Adipocyte (in vitro differentiated cells): ENCODE measurements at regions not wholly inside any gene's neighbourhood (a gene's known extent, or its start where the extent isn't known, plus 50 kb on each side); places are given as distances from the start of the nearest gene placed in this dataset.
A peak's percentile ranks its signal among the peaks of the same experiment; 100 is the strongest.

Experiments used
- DNase-seq: peaks from one replicate; pipeline ENCODE4 v3.0.0-alpha.2; 2015; ENCODE audit warnings: low read depth
- H3K27me3 ChIP-seq: replicated peaks from 2 replicates; pipeline ENCODE4 v1.7.0; 2013; ENCODE audit warnings: mild to moderate bottlenecking, low read length, moderate library complexity; ENCODE audit not compliant: control insufficient read depth, insufficient read depth
- H3K36me3 ChIP-seq: 2 replicates; pipeline ENCODE4 v1.7.0; 2013; ENCODE audit warnings: low read length, mild to moderate bottlenecking, moderate library complexity; ENCODE audit not compliant: control insufficient read depth, insufficient read depth, severe bottlenecking
- H3K4me1 ChIP-seq: 2 replicates; pipeline ENCODE4 v1.7.0; 2013; ENCODE audit warnings: mild to moderate bottlenecking, low read length, moderate library complexity; ENCODE audit not compliant: control insufficient read depth, insufficient read depth
- H3K4me3 ChIP-seq: 2 replicates; pipeline ENCODE4 v1.7.0; 2013; ENCODE audit warnings: mild to moderate bottlenecking, low read length, moderate library complexity
- H3K9ac ChIP-seq: 2 replicates; pipeline ENCODE4 v1.7.0; 2013; ENCODE audit warnings: mild to moderate bottlenecking, low read length, moderate library complexity
- H3K9me3 ChIP-seq: 2 replicates; pipeline ENCODE4 v1.7.0; 2013; ENCODE audit warnings: mild to moderate bottlenecking, low read length, moderate library complexity; ENCODE audit not compliant: control insufficient read depth

DNA sequence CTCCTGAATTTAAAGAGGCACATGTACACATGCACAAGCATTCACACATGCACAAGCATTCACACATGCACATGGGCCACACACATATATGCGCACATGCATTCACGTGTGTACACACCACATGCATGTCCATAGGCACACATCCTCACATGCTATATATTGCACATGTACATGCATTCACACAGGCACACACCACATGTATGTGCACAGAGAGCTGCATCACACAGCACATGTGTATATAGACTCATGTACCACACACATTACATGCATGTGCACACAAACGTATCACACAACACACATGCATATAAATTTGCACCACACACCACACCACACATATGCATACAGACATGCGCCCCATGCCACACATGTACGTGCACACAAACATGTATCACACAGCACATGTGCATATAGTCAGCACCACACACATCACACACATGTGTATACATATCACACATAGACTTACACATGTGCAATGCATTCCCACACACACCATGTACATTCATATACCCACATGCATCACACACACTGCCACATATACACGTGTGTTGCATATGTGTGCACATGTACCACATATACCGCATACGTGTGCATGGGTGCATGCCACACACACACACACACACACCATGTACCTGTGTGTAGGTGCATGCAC lies 54.6 kb upstream of the COL18A1 start:
- no peak overlapping the region for H3K4me3 ChIP-seq
- no peak for DNase-seq
- H3K9me3 ChIP-seq = no peaks in the 10 kb centered on the region
- H3K36me3 ChIP-seq = no peaks in the 10 kb centered on the region
- H3K4me1 ChIP-seq = peaks cover 15% of the 10 kb centered on the region
- peaks cover 6% of the 10 kb centered on the region for H3K27me3 ChIP-seq
- H3K9ac ChIP-seq = peak overlapping the region; percentile 5

- no peak overlapping the region for H3K4me3 ChIP-seq
- H3K4me1 ChIP-seq = peaks cover 15% of the 10 kb centered on the region
- DNase-seq = no peak
- H3K9me3 ChIP-seq = no peaks in the 10 kb centered on the region
- H3K9ac ChIP-seq = no peak overlapping the region
- H3K36me3 ChIP-seq = no peaks in the 10 kb centered on the region
- peaks cover 6% of the 10 kb centered on the region for H3K27me3 ChIP-seq
These were observed 53.9 kb upstream of the COL18A1 start for GRCh38 chr21:45351061-45351460.

DNA sequence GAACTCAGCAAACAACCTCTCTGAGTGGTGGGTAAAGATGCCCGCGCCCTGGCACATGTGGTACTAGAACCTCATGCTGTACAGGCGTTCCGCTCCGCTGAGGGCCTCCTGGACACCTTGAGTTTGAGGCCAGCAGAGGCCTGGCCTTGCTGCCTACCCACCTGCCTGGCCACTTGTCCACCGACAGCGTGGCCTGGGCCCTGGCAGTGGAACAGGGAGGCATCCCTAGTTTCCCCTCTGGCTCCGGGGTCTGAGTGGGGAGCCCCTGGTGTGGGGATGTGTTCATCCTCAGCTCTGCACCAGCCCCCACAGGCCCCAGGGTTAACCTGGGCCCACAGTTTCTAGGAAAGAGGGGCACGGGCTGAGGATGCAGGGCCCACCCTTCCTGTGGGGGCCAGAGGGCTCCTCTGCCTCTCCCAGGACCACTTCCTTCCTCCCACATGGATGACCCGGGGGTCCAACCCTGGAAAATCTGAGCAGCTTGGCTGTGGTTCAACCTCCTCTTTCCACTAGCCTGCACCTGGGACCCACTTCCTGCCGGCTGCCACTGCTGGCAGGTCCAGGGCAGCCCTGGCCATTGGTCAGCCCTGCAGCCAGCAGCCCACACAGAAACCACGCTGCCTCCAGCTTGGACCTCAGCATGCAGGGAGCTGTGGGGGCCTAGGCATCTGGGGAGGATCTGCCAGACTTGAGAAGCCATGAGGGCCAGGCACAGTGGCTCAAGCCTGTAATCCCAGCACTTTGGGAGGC lies 53.3 kb upstream of the COL18A1 start:
- Histone ChIP-seq H3K9me3 (no peaks in the 10 kb centered on the region), H3K4me1 (peaks cover 16% of the 10 kb centered on the region), H3K9ac (no peak overlapping the region), H3K27me3 (peaks cover 6% of the 10 kb centered on the region), H3K36me3 (no peaks in the 10 kb centered on the region), H3K4me3 (no peak overlapping the region)
- no peak for DNase-seq

DNA sequence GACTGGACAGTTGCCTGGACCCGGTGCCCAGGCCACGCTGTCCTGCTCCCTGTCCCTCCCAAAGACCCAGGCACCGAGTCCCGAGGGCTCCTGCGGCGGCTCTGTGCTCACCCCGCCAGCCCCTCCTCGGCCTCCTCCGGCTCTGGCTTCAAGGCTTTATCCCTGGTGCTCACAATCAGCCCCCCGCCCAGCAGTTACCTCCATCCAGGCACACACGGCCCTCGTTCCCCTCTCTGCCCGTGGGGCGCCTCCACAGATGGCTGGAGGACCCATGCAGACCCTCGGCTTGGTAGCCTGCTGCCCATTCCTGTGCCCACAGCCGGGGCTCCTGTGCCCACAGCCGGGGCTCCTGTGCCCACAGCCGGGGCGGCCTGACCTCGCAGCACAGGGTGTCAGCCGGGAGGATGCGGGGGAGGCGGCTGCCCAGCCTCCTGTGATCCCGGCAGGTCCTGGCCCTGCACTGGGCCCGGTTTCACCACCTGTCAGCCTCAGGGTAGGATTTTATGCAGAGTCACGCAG lies 52.3 kb upstream of the COL18A1 start:
- no peak overlapping the region for H3K4me3 ChIP-seq
- no peaks in the 10 kb centered on the region for H3K27me3 ChIP-seq
- DNase-seq = no peak
- no peaks in the 10 kb centered on the region for H3K36me3 ChIP-seq
- no peaks in the 10 kb centered on the region for H3K9me3 ChIP-seq
- H3K4me1 ChIP-seq = peaks cover 26% of the 10 kb centered on the region
- H3K9ac ChIP-seq = no peak overlapping the region

DNA sequence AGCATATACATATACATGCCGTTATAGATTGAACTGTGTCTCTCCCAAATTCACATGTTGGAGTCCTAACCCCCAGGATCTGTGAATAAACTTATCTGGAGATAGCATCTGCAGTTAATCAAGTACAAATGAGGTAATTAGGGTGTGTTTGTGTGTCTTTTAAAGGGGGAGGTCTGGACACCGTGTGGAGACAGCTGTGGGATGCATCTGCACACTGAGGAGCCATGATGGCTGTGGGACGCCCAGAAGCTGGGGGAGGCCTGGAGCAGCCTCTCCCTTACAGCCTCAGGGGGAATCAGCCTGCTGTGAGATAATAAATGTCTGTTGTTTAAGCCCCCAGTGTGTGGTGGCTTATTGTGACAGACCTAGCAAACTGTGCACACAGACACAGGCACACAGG lies 51.8 kb upstream of the COL18A1 start:
- Histone ChIP-seq H3K27me3 (no peaks in the 10 kb centered on the region), H3K4me1 (peaks cover 27% of the 10 kb centered on the region), H3K4me3 (no peak overlapping the region), H3K9ac (no peak overlapping the region), H3K9me3 (no peaks in the 10 kb centered on the region), H3K36me3 (no peaks in the 10 kb centered on the region)
- no peak for DNase-seq

GRCh38 chr21:45354970-45355369 lies 50.0 kb upstream of the COL18A1 start:
- no peaks in the 10 kb centered on the region for H3K9me3 ChIP-seq
- no peaks in the 10 kb centered on the region for H3K36me3 ChIP-seq
- no peak for DNase-seq
- H3K4me3 ChIP-seq = no peak overlapping the region
- no peaks in the 10 kb centered on the region for H3K27me3 ChIP-seq
- H3K4me1 ChIP-seq = peaks cover 18% of the 10 kb centered on the region
- no peak overlapping the region for H3K9ac ChIP-seq
